GM04503 (cell line): ENCODE measurements at regions not wholly inside any gene's neighbourhood (a gene's known extent, or its start where the extent isn't known, plus 50 kb on each side); places are given as distances from the start of the nearest gene placed in this dataset.
"Not testable (repeated sequence)": the region's sequence is repeated elsewhere in the genome, so short reads cannot be mapped to it uniquely, and the experiment has no call there.

ENCODE experiments used
- DNase-seq: peaks from one replicate; pipeline ENCODE4 v3.0.0-alpha.2; 2012; ENCODE audit warnings: low read depth

DNA sequence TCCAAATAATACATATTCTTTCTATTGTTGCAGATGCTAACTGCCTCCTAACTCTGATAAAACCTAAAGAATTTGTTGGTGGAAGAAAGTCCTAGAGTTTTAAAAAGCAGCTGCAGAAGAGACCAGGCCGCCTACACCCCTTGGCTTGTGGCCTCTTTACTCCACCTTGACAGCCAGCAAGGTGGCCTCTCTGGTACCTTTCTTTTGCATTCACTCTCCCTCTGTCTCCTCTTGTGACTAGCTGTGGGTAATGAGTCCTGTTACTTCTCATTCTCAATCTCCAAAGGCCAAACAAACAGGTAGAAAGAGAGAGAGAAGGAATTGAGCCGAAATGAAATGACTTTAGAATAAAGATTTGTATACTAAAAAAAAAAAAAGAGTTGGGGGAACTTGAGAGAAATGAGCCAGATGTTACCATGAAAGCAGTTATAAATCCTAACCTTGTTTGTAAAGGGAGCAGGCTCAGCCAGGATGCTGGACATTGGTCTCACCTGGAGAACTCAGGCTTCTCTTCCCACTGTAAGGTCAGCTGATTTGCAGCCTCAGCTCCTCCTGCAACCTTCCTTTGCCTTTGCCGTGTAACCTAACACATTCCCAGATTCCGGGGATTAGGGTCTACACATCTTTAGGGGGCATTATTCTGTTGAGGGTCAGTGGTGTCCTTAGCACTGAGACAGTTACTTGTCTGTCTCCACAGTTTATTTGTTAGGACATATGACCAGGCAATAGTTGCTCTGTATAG, 164.1 kb upstream of the IRF2BP2 start:
- DNase-seq = no peak

DNA sequence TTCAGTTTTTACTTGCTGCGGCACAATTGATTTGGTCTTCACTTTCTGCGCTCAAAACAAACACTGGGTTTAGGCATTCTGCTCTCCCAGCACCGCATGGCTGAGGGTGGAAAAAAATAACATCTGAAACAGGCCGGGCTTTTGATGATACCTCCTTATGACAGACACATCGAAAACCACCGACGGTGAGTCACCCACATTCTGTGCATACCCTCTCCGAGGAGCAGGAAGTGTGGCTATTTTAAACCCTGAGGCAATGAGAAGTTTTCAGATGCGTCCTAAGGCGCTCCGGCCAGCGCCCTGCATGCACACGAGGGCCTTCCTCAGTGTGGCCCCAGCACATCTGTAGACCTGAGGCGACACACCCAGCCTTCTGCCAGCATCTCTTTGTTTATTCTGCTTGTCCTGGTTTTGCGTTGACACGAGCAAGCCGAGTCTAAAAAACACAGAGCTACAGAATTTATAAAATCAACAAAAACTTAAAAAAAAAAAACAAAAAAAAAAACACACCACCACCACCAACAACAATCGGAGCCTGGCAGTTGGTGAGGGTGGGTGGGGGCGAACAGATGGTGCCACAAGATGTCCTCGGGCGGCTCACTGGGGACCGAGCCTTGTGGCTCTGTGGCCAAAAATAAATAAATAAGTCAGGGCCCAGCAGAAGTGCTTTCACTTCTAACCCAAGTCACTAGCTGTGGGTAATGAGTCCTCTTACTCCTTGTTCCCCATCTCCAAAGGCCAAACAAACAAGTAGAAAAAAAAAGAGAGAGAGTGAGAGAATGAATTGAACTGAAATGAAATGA, 162.6 kb upstream of the IRF2BP2 start:
- DNase-seq = peak; percentile 98

DNA sequence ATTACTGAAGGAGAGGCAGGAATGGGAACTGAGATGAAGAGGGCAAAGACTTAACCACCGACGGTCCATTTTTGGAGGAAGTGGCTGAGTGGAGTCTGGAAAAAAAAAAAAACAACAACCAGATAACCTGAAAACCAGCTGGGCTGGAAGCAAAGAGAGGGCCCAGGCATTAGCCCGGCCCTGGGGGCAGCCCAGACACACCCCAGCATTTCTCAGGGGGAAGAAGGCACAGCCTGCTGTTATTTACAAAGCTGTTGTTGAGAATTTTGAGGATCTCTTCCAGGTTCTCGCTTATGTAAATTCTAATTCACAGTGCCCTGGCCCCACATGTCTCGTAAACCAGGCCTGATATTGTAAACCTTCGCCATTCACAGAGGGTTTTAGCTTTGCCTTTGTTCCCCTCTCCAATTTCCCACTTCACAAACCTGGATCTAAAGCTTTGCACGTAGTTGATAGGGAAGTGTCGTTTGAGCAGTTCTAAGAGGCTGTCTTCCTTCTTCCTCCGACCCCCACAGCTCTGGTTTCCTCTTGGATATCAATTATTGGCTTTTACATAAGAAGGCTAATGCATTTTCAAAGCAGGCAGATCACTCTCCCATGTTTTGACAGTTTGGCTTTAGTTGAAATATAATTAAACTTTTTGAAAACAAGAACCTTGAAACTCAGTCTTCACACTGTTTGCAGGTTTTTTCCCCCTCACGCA, 161.8 kb upstream of the IRF2BP2 start:
- DNase-seq = no peak

DNA sequence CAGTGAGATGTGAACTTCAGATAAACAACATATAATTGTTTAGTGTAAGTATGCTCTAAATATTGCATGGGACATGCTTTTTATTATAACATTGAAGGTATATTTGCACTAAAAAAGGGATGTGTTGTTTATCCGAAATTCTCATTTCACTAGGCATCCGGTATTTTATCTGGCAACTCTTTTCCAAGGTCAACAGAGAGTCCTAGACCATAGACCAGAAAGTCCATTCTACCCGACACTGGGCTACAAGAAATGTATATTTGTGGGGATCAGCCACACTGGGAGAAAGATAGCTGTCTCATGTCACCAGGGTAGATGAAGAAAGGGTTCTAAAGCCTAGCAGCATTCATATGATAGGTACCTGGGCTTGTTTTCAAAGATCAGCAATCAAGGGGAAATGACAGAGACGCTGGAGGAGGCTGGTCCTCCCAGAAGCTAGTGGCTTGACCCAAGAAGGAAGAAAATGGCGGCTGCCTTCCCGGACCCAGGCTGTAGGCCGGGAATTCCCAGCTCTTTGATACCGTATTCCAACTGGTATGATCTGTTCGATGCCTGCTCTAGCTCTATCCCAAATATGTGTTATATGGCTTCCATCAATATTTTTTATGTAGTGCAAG, 161.1 kb upstream of the IRF2BP2 start:
- DNase-seq = no peak

DNA sequence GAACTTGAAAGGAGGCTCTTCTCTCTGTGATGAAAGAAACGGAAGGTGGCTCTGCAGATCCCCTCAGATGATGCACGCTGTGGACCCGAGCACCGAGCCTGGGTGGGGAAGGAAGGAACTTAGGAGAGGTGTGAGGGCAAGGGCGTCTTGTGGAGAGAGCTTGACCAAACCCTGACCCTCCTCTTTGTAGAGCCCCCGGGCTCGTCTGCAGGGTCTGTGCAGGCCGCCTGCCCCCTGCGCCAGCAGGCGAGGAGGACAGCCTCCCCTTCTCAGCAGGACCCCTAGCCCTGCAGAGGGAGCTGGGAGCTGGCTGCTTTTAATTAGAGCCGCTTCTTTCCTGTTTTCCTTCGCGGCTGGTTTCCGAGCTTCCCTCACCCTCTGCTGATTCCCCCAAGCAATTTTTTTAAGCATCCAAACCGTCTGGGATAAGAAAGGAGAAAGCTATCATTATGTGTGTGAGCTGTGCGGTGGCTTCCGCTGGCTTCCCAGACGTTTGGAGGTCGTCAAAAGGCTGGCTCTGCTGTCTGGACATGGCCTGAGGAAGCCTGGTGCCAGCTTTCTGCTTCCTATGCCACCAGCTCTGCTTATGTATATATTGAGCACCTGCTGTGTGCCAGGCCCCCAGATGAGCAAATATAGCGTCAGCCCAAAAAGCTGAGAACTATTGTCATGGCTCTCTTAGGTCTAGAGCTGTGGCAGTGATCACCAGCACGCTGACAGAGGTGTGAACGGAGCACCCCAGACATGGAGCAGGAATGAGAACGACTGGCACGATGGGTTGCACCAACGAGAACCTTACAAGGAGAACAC, 160.2 kb upstream of the IRF2BP2 start:
- DNase-seq = no peak

DNA sequence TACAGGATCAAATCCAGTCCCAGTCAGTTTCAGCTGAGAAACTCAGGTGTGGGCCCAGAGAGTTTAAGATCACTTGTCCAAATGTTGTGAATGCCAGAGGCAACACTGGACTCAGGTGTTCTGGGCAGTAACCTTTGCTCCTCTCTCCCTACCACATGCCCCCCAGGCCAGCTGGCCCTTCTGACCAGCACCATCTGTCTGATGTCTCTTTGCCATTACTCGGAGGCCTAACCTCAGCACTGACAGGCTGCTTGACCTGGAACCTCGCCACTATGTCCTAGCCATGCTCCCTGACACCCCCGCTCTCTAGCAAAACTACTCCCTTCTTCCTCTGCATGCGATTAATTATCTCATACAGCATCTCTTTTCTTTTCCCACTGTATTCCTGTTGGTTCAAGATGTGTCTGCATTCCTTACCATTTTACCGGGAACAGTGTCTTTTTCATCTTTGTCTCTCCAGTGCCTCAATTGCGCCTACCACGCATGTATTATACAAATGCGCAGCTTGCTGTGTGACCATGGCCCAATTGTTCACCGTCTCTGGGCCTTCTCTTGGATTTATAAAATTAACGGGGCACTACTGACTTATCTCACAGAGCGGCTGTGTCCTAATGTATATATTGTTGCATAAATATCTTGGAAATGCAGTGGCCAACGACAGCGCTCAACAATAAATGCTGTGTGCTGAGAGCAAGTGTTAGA, 159.5 kb upstream of the IRF2BP2 start:
- no peak for DNase-seq

DNA sequence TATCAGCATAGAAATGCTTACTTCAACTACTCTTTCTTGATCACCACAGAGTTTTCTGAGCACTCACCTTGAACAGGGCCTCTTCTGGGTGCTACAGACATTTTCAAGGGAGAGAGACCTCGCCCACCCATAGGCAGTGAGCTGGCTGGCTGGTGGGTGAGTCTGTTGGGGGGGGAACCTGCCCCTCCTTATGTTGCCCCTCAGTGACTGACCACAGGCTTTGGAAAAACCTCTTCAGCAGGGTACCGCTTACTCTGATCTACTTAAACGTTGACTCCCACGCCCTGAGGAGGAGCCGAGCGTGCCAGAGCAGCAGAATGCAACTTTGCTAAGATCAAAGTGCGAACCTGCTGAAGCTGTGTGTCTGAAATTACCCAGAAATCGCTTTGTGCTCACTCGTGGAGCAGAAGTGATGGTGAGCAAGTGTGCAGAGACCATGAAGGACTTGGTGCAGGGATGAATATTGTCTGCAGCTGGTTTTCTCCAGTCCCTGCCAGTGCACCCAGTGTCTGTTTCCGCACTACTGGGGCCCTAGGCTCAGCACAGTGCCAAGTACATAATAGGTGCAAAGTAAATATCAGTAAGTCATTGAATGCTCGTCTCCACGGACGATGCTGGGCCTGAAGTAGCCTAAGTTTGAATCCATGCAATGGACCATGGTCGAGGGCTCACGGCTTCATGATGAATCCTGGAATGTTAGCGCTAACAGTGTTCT, 158.7 kb upstream of the IRF2BP2 start:
- DNase-seq = no peak

DNA sequence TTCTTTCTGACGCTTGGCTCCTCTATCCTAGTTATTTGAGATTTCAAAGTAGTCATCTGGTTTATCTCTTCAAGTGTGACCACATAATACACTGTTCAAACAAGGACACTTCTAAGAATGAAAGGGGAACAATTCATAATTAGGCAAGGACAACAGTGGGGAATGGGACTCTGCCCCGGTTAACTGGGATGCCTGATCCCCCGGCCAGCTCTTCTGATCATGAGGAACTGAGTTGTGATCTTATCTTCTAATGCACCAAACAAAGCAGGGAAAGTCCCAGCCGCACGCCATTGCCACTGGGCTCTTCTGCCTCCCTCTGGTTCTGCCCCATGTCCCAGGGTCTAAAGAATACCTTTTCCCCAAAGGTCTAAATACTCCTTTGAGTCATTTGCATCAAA, 158.2 kb upstream of the IRF2BP2 start:
- DNase-seq = no peak

DNA sequence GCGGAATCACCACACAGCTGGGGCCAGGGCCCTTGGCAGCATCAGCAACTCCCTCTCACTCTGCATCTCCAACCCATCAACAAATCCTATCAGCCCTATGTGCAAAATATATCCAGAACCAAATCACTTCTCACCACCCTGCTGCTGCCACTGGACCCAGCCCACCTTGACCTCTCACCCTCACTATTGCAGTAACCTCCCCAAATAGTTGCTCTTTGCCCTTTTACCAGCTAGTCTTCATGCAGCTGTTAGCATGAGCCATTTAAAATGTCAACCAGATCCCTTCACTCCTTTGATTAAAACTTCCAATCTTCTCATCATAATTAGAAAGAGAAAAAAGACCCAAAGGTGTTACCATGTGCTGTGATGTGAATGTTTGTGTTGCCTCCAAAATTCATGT, 155.7 kb upstream of the IRF2BP2 start:
- DNase-seq = no peak

DNA sequence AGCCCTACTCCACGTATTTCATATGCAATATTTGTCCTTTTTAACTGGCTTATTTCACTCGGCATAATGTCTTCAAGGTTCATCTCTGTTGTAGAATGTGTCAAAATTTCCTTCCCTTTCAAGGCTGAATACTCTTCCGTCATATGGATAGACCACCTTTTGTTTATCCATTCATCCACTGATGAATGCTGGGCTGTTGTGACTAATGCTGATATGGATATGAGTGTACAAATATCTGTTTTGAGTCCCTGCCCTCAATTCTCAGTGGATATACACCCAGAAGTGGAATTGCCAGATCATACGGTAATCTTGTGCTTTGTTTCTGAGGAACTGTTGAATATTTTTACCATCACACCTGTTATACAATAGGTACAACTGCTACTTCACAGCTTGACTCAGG, 155.2 kb upstream of the IRF2BP2 start:
- DNase-seq = no peak

DNA sequence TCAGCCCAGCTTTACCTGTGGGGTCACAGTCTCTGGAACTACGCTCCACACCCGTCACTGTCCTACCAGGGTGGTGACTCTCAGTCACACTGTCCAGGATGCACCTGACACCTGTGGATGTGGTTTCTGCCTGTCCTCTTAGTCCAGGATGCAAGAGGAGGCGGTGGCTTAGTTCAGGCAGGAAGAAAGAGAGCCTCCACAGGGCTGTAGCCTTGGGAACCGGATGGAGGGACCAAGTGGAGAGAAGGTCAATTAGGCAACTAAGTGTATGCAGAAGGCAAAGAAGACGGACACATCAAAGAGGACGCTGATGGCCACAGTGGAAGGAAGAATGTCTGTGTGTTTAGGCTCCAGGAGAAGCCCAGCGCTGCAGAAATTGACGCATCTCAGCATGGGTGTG, 153.9 kb upstream of the IRF2BP2 start:
- DNase-seq = no peak

DNA sequence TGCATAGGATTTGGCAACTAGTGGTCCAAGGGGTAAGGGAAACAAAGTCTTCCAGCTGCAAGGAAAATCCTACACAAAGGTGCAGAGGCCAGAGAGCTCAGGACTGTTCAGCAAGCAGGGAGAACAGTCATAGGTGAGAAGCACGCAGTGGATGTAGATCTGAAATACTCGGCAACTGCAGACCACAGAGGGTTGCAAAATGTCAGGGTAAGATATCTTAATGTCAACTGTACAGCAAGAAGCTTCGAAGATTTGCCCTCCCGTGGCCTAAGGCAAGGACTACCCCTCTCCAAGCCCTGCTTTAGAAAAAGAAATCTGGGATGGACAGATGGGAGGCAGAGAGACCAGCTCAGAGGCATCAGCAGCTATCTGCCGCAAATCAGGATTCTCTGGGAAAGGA, 153.4 kb upstream of the IRF2BP2 start:
- DNase-seq = no peak

DNA sequence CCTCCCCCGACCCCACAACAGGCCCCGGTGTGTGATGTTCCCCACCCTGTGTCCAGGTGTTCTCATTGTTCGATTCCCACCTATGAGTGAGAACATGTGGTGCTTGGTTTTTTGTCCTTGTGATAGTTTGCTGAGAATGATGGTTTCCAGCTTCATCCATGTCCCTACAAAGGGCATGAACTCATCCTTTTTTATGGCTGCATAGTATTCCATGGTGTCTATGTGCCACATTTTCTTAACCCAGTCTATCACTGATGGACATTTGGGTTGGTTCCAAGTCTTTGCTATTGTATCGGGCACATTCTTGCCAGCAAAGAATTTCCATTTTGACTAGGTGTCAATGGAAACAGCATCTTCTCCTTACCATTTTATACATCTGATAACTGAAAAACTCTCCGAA, 152.1 kb upstream of the IRF2BP2 start:
- DNase-seq = not testable (repeated sequence)

DNA sequence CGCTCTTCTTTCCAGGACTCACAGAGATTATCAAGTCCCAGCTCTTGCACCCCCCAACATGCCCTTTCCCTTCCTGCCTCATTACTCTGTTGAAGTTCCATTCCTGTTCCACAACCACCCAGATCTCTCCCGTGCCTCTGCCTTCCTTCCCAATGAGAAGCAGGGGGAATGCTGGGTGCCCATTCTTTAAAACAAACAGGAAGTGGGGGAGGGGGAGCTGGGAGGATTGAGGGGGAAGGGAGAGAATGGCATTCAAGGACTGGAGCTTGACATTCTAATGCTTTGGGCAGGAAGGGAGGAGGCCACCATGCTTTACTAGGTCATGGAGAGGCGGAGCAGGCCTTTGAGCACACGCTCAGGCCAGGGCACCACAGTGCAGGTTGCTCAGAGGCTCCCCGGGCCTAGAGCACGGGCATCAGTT, 150.3 kb upstream of the IRF2BP2 start:
- DNase-seq = no peak

DNA sequence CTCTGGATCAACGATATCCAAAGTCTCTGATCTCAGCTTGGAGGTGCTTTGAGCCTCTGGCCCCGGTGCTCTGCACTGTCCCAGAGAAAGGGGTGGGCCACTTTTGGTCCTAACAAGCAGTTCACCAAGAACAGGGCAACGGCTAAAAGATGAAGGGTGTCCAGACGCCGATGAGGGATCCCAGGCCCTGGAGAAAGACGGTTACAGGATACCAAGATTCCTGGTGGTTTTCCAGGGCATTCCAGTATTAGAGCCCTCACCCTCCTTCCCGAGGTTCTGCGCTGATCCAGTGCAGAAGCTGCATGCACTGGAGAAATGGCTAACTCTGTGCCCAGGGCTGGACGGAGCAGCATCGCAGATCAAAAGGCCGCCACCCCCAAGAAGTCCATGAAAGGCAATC, 149.9 kb upstream of the IRF2BP2 start:
- no peak for DNase-seq

DNA sequence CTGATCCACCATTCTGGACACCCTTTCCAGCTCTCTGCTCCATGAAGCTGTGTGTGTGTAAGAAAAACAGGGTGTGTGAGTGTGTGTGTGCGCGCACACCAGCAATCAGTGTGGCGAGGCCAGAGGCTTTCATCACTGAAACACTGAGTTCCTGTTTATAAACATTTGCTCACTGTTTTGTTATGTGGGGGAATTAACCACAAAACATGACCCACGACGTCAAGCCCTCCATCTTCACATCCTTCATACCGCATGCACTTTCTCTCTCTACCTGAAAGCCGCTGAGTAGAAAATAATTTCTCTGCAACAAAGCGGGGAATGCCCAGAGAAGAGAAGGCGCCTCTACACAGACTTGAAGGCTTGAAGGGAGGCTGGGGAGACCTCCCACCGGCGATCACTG, 148.9 kb upstream of the IRF2BP2 start:
- no peak for DNase-seq

DNA sequence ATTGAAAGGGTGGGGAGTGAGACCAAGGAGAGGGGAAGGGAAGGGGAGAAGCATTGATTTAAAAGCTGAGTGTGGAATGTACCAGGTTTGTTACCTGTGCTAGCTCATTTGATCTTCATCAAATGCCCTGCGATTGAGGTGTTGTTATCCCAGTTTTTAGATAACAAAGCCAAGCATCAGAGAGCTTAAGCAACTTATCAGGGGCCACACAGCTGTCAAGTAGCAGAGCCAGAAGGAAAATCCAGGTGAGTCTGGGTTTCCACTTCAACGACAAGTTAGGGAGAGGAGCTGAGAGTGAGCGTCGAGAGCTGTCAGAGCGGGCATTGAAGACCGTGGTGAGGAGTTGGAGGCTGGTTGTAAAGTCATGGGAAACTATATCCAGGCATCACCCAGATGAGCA, 146.9 kb upstream of the IRF2BP2 start:
- DNase-seq = no peak

DNA sequence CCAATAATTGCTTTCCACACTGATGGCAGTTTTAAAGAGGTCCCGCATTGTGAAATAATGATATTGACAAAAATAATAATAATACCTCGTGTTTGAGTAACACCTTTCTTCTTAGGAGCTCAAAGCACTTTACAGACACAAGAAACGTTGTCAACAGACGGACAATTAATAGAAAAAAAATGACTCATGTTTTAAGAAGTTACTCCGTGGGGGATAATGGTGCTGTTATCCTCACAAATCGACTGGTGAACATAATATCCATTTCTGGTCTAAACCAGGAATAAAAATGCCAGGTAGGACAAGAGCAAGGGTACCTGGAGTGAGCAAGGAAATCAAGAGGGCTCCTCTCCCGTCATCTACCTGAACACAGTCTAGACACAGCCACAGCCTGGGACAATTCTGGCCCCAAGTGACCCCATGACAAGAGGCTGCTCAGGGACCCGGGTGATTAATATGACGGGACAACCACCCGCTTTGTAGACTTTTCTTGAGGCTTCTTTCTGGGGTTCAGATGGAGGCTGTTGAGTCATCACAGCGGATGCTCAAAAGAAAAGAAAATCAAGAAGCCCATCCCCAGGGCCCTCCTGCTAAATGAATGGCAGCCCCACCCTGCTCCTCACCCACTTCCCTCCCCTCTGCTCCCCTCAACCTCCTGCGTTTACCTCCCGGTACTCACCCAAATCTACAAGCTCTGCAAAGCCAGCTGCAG, 146.2 kb upstream of the IRF2BP2 start:
- DNase-seq = no peak

DNA sequence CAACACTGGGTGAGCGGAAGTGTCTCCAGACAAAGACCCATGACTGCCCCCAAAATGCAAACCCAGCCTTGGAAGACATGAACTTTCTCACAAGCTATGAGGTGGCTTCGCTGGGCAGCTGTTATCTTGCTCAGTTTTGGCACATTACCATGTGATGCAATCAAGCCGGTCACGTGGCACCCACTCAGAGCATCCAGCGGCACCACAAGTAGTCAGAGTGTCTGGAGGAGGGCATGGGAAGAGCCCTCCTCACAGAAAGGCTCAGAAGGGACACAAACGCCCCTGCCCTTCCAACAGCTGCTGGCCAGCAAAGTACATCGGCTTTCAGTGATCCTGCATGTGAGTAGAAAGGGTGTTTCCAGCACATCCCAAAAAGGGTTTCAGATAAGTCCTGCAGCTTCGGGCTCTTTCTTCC, 145.5 kb upstream of the IRF2BP2 start:
- DNase-seq = peak; percentile 56

DNA sequence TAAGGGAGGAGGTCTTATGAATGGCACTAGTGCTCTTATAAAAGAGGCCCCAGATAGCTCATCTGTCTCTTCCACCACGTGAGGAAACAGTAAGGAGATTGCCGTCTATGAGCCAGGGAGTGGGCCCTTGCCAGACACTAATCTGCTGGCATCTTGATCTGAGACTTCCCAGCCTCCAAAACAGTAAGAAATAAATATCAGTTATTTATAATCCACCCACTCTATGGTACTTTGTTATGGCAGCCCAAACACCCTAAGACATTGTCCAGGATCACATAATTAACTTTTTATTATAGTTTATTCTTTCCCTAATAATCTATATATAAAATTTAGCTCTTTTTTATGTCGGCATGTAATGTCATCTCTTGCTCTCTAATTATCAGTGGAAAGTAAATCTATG, 144.0 kb upstream of the IRF2BP2 start:
- no peak for DNase-seq
